ENCODE measurements at regions not wholly inside any gene's neighbourhood (a gene's known extent, or its start where the extent isn't known, plus 50 kb on each side); places are given as distances from the start of the nearest gene placed in this dataset.

- H3K4me3 ChIP-seq (ENCODE audit: low read depth, low read length): no peak overlapping the region
- ChIA-PET POLR2A (no interaction called here), CTCF (no interaction called here)
- TF ChIP-seq, protein P1, sequence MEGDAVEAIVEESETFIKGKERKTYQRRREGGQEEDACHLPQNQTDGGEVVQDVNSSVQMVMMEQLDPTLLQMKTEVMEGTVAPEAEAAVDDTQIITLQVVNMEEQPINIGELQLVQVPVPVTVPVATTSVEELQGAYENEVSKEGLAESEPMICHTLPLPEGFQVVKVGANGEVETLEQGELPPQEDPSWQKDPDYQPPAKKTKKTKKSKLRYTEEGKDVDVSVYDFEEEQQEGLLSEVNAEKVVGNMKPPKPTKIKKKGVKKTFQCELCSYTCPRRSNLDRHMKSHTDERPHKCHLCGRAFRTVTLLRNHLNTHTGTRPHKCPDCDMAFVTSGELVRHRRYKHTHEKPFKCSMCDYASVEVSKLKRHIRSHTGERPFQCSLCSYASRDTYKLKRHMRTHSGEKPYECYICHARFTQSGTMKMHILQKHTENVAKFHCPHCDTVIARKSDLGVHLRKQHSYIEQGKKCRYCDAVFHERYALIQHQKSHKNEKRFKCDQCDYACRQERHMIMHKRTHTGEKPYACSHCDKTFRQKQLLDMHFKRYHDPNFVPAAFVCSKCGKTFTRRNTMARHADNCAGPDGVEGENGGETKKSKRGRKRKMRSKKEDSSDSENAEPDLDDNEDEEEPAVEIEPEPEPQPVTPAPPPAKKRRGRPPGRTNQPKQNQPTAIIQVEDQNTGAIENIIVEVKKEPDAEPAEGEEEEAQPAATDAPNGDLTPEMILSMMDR (IDR thresholded peaks at IDR 0.05; ENCODE audit: insufficient read depth, low read length, missing control alignments): no peak
- DNase-seq (ENCODE audit: low read depth, low spot score): no peak
These were observed 237.6 kb upstream of the NDST3 start for GRCh38 chr4:117796677-117797076.

DNA sequence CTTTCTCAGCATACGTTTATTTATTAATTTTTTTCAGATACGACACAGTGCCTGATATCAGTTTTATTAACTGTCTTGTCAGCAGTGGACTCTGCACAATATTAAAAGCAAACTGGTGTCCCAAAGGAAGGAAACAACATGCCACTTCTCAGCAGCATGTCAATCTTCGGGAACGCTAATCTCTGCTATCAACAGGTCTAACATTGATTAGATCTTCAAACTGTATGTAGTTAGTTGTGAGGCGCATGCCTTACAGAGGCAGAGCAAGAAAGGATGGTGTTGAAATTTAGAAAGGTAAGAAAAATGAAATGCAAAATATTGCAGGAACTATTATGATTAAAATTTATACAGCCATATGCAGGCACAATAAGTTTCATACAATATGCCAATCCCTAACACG, 233.7 kb upstream of the NDST3 start:
- TF ChIP-seq, protein P1 (IDR thresholded peaks at IDR 0.05; ENCODE audit: insufficient read depth, low read length, missing control alignments): no peak
- POLR2A ChIA-PET: no interaction called here
- no peak for DNase-seq (ENCODE audit: low read depth, low spot score)
- CTCF ChIA-PET: no interaction called here
- H3K4me3 ChIP-seq (ENCODE audit: low read depth, low read length): no peak overlapping the region

- no peak overlapping the region for H3K4me3 ChIP-seq (ENCODE audit: low read depth, low read length)
- TF ChIP-seq, protein P1 (IDR thresholded peaks at IDR 0.05; ENCODE audit: insufficient read depth, low read length, missing control alignments): no peak
- ChIA-PET CTCF (no interaction called here), POLR2A (no interaction called here)
- no peak for DNase-seq (ENCODE audit: low read depth, low spot score)
These were observed 232.5 kb upstream of the NDST3 start for GRCh38 chr4:117801756-117802155.

DNA sequence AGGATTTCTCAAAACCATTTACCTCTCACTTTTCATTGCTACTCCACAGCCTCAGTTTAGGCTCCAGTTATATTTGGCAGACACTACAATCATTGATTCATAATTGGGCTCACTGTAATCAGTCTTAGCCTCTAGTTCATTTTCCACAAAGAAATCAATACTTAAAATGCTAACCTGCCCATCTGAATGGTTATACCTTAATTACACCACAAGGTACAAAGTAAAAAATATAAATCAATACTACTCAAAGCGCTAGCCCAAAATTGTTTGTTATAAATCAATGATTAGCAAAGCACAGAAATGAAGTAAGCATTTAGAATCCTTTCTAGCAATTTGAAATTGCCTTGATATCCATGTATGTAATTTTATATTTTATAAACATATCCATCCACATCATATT, 222.6 kb upstream of the NDST3 start:
- H3K4me3 ChIP-seq (ENCODE audit: low read depth, low read length): no peak overlapping the region
- ChIA-PET CTCF (no interaction called here), POLR2A (no interaction called here)
- no peak for DNase-seq (ENCODE audit: low read depth, low spot score)
- TF ChIP-seq, protein P1 (IDR thresholded peaks at IDR 0.05; ENCODE audit: insufficient read depth, low read length, missing control alignments): no peak

- ChIA-PET CTCF (no interaction called here), POLR2A (no interaction called here)
- no peak for DNase-seq (ENCODE audit: low read depth, low spot score)
- H3K4me3 ChIP-seq (ENCODE audit: low read depth, low read length): no peak overlapping the region
- TF ChIP-seq, protein P1 (IDR thresholded peaks at IDR 0.05; ENCODE audit: insufficient read depth, low read length, missing control alignments): no peak
These were observed 219.7 kb upstream of the NDST3 start for GRCh38 chr4:117814277-117815246.

- ChIA-PET POLR2A (no interaction called here), CTCF (no interaction called here)
- TF ChIP-seq, protein P1 (IDR thresholded peaks at IDR 0.05; ENCODE audit: insufficient read depth, low read length, missing control alignments): no peak
- no peak for DNase-seq (ENCODE audit: low read depth, low spot score)
- no peak overlapping the region for H3K4me3 ChIP-seq (ENCODE audit: low read depth, low read length)
These were observed 217.0 kb upstream of the NDST3 start for GRCh38 chr4:117817301-117817700.

Data from AG04449 (cell line).